Bone marrow (tissue), 2 donors: ENCODE measurements at regions not wholly inside any gene's neighbourhood (a gene's known extent, or its start where the extent isn't known, plus 50 kb on each side); places are given as distances from the start of the nearest gene placed in this dataset.
A peak's percentile ranks its signal among the peaks of the same experiment; 100 is the strongest.

ENCODE experiments used
- DNase-seq, 2 donors: peaks; one replicate each; lab custom pipeline; 2025; lab: John Stamatoyannopoulos, UW

DNA sequence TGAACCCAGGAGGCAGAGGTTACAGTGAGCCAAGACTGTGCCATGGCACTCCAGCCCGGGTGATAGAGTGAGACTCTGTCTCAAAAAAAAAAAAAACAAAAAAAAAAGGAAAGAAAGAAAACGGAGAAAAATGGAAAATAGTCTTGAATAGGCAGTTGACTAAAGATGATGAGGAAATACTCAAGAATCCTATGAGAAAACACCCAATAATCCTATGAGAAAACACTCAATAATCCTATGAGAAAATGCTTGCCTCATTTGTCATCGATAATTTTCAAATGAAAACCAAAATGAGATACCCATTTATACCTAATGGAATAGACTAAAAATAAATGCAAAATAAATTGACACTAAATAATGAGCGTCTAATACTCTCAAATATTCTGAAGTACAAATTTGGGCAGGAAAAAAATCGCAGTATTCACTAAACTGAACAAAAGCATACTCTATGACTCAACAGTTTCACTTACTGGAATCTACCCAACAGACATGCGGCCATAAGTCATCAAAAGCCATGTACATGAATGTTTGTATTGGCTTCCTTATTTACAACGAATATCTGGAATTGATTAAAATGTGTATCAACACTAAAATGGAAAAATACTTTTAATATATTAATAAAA lies 733.9 kb upstream of the CHRM3 start:
- DNase-seq: no peak

GRCh38 chr1:238649200-238649599 lies 737.2 kb upstream of the CHRM3 start:
- DNase-seq: peak in 1 of 2 donors; percentile 21

DNA sequence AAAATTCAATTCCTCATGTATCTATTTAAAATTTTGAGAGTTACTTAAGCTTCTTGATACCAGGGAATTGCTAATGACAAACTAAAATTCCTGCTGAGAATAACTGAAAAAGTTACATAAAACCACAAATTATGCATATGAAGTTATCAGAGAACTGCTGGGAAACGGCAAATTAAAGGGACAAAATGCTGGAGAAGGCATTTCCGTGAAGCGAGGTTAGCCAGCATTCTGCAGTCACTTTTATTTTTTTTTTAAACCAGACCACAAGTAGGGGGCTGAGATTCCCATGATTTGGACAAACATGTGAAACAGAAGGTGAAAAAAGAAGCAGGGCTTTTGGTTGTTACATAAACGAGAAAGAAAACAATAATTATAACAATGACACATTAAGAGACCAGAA lies 737.6 kb upstream of the CHRM3 start:
- DNase-seq: no peak

- DNase-seq: no peak
Measured at GRCh38 chr1:238648296-238648695, 738.1 kb upstream of the CHRM3 start.

DNA sequence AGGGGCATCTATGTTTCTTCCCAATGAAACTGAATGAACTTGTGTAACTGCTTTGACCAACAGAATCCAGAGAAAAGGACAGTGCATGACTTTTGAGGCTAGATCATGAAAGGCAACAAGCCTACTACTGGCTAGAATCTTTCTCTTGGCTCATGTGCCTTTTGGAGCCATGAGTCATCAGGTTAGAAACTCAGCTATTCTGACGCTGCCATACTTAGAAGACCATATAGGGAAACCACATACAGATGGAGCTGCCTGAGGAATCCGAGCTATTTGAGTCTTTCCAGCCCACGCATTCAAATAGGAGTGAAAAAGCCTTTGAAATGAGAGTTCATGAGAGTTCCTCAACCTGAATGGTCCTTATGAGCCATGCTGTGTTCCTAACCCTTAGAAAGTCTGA lies 738.5 kb upstream of the CHRM3 start:
- no peak for DNase-seq

GRCh38 chr1:238642231-238642630 lies 744.1 kb upstream of the CHRM3 start:
- no peak for DNase-seq

DNA sequence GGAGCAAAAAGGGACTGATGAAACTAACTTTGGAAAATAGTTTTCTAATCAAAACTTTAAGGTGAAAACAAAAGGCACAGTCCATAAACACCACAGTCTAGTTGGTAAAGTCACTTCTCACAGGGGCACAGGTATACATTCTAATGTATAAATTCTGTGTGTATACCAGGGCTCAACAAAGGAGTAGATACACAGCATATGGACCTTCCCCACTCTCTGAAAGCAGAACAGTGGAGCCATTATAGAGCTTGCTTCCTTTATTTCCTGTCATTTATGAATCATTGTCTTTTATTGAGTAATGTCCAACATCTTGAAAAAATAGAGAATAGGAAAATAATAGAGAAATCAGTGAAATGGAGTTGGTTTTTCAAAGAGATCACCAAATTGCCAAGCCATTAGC lies 746.5 kb upstream of the CHRM3 start:
- no peak for DNase-seq

DNA sequence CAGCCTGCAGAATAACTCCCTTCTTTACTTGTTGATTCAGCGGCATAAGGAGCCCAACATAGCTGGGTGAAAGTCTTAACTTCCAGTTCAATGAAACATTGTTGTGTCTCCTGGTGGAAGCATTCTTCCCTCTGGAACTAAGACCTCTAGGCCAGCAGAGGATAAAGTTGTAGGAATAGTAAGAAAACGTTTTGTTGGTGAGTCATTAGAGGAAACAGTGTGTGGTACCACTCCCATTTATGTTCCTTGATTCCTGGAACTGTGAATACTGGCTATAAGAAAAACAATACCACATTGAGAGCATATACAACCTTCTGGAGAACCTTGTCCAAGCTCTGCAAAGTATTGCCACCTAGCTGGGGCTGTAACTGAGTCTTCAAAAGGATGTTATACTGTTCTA lies 737.4 kb upstream of the ZP4 start:
- DNase-seq: no peak

GRCh38 chr1:238624776-238625175 lies 734.1 kb upstream of the ZP4 start:
- no peak for DNase-seq

- no peak for DNase-seq
Measured at GRCh38 chr1:238621405-238621804, 730.7 kb upstream of the ZP4 start.

DNA sequence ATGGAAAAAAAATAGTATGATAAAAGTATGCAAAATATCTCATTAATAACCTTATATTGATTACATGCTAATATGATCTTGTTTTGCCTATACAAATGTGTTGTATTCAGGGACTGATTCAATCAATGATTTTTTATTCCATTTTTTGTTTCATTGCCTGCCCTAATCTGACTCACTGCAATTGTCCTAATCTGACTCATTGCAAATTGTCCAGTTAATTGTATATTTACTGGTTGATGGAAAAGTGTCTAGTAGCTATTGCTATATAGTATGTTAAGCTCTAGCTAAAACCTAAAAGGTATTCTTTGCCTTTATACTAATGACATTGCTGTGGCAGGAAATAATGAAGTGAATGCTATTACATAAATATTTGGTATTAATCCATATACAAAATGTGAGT lies 728.9 kb upstream of the ZP4 start:
- DNase-seq: no peak

DNA sequence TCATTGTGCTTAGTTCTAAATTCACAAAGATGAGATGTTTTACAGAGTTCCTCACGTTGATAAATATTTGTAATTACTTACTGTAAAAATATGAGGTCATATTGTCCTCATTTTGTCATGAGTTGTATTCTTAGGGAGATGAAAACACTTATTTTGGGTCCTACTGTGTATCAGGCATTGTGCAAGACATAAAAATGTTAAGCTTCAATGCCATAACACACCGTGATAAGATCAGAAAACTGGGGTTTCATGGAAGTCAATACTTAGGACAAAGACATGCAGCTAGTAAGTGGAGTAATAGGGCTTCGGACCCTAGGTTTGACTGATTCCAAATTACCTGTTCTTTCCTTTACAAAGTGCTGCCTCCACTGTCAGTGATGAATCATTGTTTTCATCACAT lies 720.7 kb upstream of the ZP4 start:
- DNase-seq: no peak

DNA sequence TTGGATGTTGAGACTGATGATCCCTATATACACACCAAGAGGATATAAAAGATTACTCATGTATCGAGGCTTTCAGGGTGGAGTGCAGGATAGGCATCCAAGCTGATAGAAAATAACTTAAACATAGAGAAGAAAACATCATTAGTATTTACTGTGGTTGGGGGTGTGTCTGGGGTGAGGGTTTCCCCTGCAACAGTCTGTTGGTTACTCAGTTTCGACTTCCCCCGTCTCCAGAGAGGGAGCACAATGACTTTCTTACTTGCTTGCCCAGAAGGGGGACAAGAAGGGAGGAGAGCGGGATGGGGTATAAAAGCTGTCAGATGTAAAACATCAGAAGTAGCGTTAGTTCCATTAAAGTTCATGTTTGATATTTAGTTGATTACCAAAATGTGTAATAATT lies 717.4 kb upstream of the ZP4 start:
- DNase-seq: peak in 1 of 2 donors; percentile 19

GRCh38 chr1:238606896-238607295 lies 716.2 kb upstream of the ZP4 start:
- peak in 1 of 2 donors; percentile 93 for DNase-seq

DNA sequence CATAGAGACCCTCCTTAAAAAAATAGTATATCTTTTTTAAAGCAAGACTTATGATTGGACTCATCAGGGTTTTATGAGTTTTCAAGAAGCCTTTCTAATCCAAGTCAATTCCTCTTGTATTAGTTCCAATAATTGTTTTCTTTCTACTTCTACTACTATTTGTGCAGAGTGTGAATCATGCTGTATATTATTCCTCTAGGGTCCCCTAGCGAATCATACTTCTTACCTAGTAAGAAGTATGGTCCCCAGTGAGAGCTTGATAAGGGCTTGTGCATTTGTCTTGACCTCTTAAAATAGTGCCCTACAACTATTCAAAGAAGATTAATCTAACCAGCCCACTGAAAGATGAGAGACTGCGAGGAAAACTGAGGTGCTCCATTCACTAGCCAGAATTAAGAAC lies 715.7 kb upstream of the ZP4 start:
- DNase-seq: no peak

DNA sequence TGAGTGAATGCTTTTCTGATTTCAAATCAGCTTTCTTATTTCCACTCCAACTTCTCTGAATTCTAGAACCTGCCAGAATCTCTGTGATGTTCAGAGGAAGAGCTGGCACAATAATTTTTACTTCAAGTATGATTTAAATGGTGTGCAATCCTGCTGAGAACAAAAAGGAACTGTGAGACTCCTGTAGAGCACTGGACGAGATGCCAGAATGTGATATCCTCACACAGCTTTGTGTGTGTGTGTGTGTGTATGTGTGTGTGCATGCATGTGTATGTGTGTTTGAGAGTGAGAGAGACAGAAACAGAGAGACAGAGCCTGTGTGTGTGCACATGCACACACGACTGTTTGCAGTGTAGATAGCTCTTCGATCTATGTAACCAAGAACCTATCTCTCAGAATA lies 713.6 kb upstream of the ZP4 start:
- no peak for DNase-seq

DNA sequence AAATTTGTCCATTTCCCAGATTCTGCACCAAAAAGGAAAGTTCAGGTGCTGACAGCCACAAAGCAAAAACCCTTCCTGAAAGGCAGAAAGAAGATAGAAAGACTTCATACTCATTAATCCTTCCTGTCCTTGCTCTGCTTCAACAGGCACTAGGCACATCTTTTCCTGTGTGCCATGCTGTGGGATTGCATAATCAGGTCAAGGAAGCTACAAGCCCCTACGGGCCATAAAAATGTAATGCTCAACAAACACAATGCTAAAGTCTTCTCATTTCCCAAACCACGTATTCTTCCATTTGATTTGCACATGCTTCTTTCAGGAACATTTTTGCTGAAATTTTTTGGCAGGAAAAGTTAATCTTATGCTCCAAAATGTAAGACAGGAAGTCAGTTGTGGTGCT lies 710.9 kb upstream of the ZP4 start:
- peak in 1 of 2 donors; percentile 22 for DNase-seq

DNA sequence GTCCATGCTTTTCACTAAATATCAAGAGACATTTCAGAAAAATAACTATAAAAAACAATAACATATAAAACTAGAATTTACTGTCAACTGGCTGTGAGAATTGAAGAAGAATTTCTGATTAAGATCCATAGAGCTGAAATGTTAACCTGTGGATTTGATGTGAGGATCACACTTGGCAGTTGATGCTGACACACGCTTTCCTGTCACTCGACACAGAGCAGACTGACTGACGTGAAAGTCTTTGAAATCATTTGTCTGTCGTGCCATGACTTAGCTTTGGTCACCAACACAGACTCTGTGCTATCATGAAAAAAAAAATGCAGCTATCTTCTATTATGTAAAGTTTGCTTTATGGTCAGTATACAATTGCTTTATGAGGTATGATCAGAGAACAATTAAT lies 706.0 kb upstream of the ZP4 start:
- no peak for DNase-seq

- no peak for DNase-seq
Measured at GRCh38 chr1:238592621-238593020, 701.9 kb upstream of the ZP4 start.

GRCh38 chr1:238589843-238590435 lies 699.2 kb upstream of the ZP4 start:
- DNase-seq: no peak

DNA sequence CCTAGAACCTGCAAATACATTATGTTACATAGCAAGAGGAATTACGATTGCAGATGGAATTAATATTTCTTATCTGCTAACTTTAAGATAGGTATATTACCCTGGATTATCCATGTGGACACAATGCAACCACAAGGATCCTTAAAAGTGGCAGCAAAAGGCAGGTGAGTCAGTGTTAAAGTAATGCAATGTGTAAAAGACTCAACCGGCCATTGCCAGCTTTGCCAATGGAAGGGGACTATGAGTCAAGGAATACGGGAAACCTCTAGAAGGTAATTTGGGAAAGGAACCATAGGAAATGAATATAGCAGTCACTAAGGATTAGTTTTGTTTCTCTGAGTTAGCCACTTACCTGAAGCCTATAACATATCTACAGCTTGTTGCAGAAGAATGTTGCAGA lies 692.1 kb upstream of the ZP4 start:
- no peak for DNase-seq

DNA sequence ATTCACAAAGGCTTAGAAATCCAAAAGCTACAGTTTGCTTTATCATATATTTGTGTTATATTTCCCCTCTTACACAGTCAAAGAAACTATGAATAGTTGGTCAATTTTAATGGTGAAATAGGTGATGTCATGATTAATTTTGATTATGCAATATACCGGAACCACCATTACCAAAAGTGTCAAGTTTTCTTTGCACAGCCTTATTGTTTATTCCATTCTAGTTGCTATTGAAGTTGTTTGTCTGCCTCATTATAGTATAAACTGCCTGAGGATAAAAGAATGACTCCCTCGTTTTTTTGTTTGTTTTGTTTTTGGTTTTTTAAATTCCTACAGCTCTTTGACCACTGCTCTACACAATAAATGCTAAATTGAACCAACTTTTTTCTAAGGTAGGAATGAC lies 690.6 kb upstream of the ZP4 start:
- DNase-seq: no peak

DNA sequence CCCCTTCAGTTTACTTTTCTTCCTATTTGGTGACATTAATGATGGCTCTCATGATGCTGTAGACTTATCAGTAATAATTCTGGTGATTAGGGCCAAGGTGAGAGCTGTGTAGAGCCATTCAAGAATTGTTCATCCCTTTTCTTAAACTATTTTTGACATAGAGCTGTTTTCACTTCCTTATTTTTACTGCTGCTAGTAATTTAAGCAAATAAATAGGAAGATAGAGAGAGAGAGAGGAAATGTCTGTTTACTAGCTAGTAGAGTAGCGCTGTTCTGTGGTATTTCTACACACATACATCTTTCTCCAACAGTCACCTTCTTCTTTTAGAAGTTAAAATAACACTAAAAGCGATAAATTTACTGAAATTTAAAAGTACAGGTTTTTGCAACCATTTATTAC lies 678.0 kb upstream of the ZP4 start:
- DNase-seq: peak in 1 of 2 donors; percentile 68

DNA sequence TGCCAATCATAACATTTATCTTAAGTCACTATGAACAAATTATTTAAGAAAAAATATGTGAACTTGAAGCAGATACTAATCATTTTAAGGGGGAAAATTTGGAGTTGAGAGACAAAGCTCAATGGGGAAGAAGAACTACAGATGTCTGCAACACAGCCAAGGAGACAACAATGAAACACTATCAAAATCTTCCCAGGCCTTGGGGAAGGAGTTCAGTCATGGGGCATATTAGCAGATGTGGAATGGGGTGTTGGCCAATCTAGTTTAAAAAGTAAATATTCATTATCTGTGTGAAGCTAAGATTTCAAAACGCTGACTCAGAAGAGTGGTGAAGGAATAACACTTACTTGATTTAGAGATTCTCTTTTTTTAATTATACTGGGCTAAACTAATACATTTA lies 671.6 kb upstream of the ZP4 start:
- DNase-seq: no peak
